GM12878 (cell line): ENCODE measurements at regions not wholly inside any gene's neighbourhood (a gene's known extent, or its start where the extent isn't known, plus 50 kb on each side); places are given as distances from the start of the nearest gene placed in this dataset.

ENCODE experiments used
- ATAC-seq: fragments of 200-7000 bp; cut with Tn5 transposase; 3 replicates; pipeline ENCODE4 v1.9.1; 2020; ENCODE audit warnings: mild to moderate bottlenecking, moderate library complexity
- BruUV-seq: library from RNA; stranded (reverse); fragments of 400-500 nt; replicated peaks from 2 replicates; lab custom pipeline; 2021; lab: Mats Ljungman, UMichigan
- CTCF ChIA-PET: fragments of 300-600 bp; sonication (Branson Sonifier 250); formaldehyde crosslinking; extraction: SDS; loops from one replicate; lab custom pipeline; 2021; ENCODE audit warnings: inconsistent platforms; lab: Yijun Ruan, JAX
- POLR2A ChIA-PET: fragments of 350-600 bp; formaldehyde crosslinking; extraction: SDS; loops from one replicate; lab custom pipeline; 2021; ENCODE audit warnings: inconsistent platforms; lab: Charles Lee
- RAD21 ChIA-PET: fragments of 300-600 bp; sonication (Branson Sonifier 250); formaldehyde crosslinking; loops from one replicate; lab custom pipeline; 2023; ENCODE audit warnings: antibody characterized with exemption; ENCODE audit not compliant: unreplicated experiment; lab: Charles Lee
- SMC1A ChIA-PET: fragments of 300-600 bp; sonication (Branson Sonifier 250); formaldehyde crosslinking; loops from one replicate; lab custom pipeline; 2023; ENCODE audit not compliant: unreplicated experiment, uncharacterized antibody; lab: Charles Lee
- DNase-seq: peaks from one replicate; pipeline ENCODE4 v3.0.0-alpha.2; 2011; ENCODE audit warnings: low read depth, low spot score
- FAIRE-seq: peaks from 3 replicates; lab custom pipeline; 2011; peaks lifted over from hg19 to GRCh38; lab: Jason Lieb, UNC
- H2AFZ ChIP-seq: 2 replicates; pipeline ENCODE4 v1.6.0; 2011; ENCODE audit warnings: low read depth, low read length, control low read depth; ENCODE audit not compliant: control insufficient read depth
- H3K27ac ChIP-seq: 2 replicates; pipeline ENCODE4 v1.5.1; 2011; ENCODE audit warnings: control low read depth; ENCODE audit not compliant: control insufficient read depth, insufficient read depth
- H3K27me3 ChIP-seq, 2 experiments: replicated peaks in 1 of 2; 2 replicates each; pipeline versions ENCODE4 v1.6.0 to v1.6.1; 2011; ENCODE audit warnings: low read length in 1 of 2; ENCODE audit not compliant: control insufficient read depth in 2 of 2, insufficient read depth in 2 of 2
- H3K36me3 ChIP-seq, 2 experiments: 2 replicates each; pipeline ENCODE4 v1.5.1; 2011; ENCODE audit warnings: low read length in 1 of 2; ENCODE audit not compliant: control insufficient read depth in 2 of 2, insufficient read depth in 2 of 2
- H3K4me1 ChIP-seq: 2 replicates; pipeline ENCODE4 v1.6.1; 2011; ENCODE audit warnings: mild to moderate bottlenecking, low read length, moderate library complexity, mixed read lengths; ENCODE audit not compliant: control insufficient read depth, insufficient read depth
- H3K4me2 ChIP-seq: 2 replicates; pipeline ENCODE4 v1.6.0; 2011; ENCODE audit warnings: control low read depth; ENCODE audit not compliant: control insufficient read depth, insufficient read depth
- H3K4me3 ChIP-seq: fragments of 200-600 bp; sonication (generic); 2 replicates; pipeline ENCODE4 v1.5.1; 2016
- H3K79me2 ChIP-seq: 2 replicates; pipeline ENCODE4 v1.6.0; 2011; ENCODE audit warnings: low read length; ENCODE audit not compliant: control insufficient read depth, insufficient read depth
- H3K9ac ChIP-seq: 2 replicates; pipeline ENCODE4 v1.8.0; 2011; ENCODE audit warnings: low read length, control low read depth, mixed read lengths; ENCODE audit not compliant: control insufficient read depth, insufficient read depth
- H3K9me3 ChIP-seq: replicated peaks from 3 replicates; pipeline ENCODE4 v1.5.1; 2011; ENCODE audit warnings: mild to moderate bottlenecking, low read length; ENCODE audit not compliant: control insufficient read depth, insufficient read depth
- H4K20me1 ChIP-seq: 2 replicates; pipeline ENCODE4 v1.6.0; 2011; ENCODE audit not compliant: control insufficient read depth, insufficient read depth
- BCL11A ChIP-seq: IDR thresholded peaks from 2 replicates; pipeline ENCODE4 v1.6.1; 2011; ENCODE audit warnings: low read depth, low read length
- BMI1 ChIP-seq: fragments of 450-650 bp; IDR thresholded peaks from 2 replicates; pipeline ENCODE4 v1.6.1; 2016; ENCODE audit warnings: mild to moderate bottlenecking, moderate library complexity, borderline replicate concordance
- CEBPB ChIP-seq, 2 experiments: fragments of 150-350 bp in 1 of 2; IDR thresholded peaks; 2 replicates each; pipeline ENCODE4 v1.6.1; 2012 to 2014; ENCODE audit warnings: low read depth in 2 of 2, low read length in 2 of 2, borderline replicate concordance in 1 of 2, inconsistent platforms in 1 of 2
- CHD2 ChIP-seq: IDR thresholded peaks from 2 replicates; pipeline ENCODE4 v1.6.1; 2011; ENCODE audit warnings: low read depth, low read length, improper control_type of control experiment, borderline replicate concordance
- FOS ChIP-seq: IDR thresholded peaks from 3 replicates; pipeline ENCODE4 v1.6.1; 2011; ENCODE audit warnings: borderline replicate concordance; ENCODE audit not compliant: insufficient read length; ENCODE audit errors: extremely low read depth
- PBX3 ChIP-seq: IDR thresholded peaks from 2 replicates; pipeline ENCODE4 v1.6.1; 2011; ENCODE audit warnings: mild to moderate bottlenecking, low read depth, low read length, moderate library complexity; ENCODE audit not compliant: insufficient replicate concordance
- POLR2AphosphoS5 ChIP-seq: IDR thresholded peaks from 2 replicates; pipeline ENCODE4 v1.6.1; 2011; ENCODE audit warnings: mild to moderate bottlenecking, low read length, inconsistent platforms
- POU2F2 ChIP-seq: IDR thresholded peaks from 3 replicates; pipeline ENCODE4 v1.6.1; 2011; ENCODE audit warnings: low read depth, mild to moderate bottlenecking, low read length, borderline replicate concordance
- PRDM15 ChIP-seq: fragments of 450-650 bp; formaldehyde crosslinking; IDR thresholded peaks from 2 replicates; pipeline ENCODE4 v1.4.0; 2020; ENCODE audit warnings: mild to moderate bottlenecking, moderate library complexity
- ZBTB11 ChIP-seq: fragments of 450-650 bp; formaldehyde crosslinking; IDR thresholded peaks from 2 replicates; pipeline ENCODE4 v1.5.0; 2022; ENCODE audit warnings: mild to moderate bottlenecking, missing genetic modification characterization
- ZBTB4 ChIP-seq: fragments of 450-650 bp; formaldehyde crosslinking; IDR thresholded peaks from 2 replicates; pipeline ENCODE4 v1.4.0; 2022; ENCODE audit warnings: mild to moderate bottlenecking, moderate library complexity
- WGBS: methylation state at CpG from one replicate; pipeline ENCODE4 v1.1.6; 2016; ENCODE audit warnings: low lambda C conversion rate; ENCODE audit not compliant: insufficient replicate concordance, insufficient coverage; ENCODE audit errors: missing lambda C conversion rate; 5-methylcytosine and 5-hydroxymethylcytosine counted together
- in situ Hi-C: fragments of 300-500 bp; cut with MboI; formaldehyde crosslinking; loops from 9 replicates; pipeline ENCODE4 v1.14.3; 2018; ENCODE audit warnings: mixed read lengths
- intact Hi-C: fragments of 100-400 bp; cut with micrococcal nuclease; formaldehyde crosslinking; loops from one replicate; pipeline ENCODE4 v1.14.2; 2022; ENCODE audit not compliant: unreplicated experiment

GRCh38 chr13:21852043-21852442 is 181.2 kb downstream of the FGF9 start (continued):
- TF ChIP-seq ZBTB4 (CRISPR knock-in tag), result no peak

- H3K27me3 ChIP-seq, result no peaks in the 10 kb centered on the region
- DNase-seq, result no peak
- 30% methylated on average over 1 of the region's 1 CpG for WGBS
- no peaks in the 10 kb centered on the region for H3K9me3 ChIP-seq
- H3K4me1 ChIP-seq, result no peaks in the 10 kb centered on the region
- in situ Hi-C loops, result no loop called here
- H2AFZ ChIP-seq, result no peak overlapping the region
- FAIRE-seq, result no peak
- no TSS peak for BruUV-seq
- RAD21 ChIA-PET, result interaction anchor here (0.5 kb wide), 1 partner anchor 76 kb away, joined by 3 read pairs; no protein-coding TSS in a partner anchor
- no peak overlapping the region for H3K9ac ChIP-seq
- POLR2A ChIA-PET, result no interaction called here
- no peaks in the 10 kb centered on the region for H4K20me1 ChIP-seq
- no peak overlapping the region for H3K4me2 ChIP-seq
- intact Hi-C loops, result no loop called here
- CTCF ChIA-PET, result no interaction called here
- SMC1A ChIA-PET, result no interaction called here
- H3K79me2 ChIP-seq, result no peaks in the 10 kb centered on the region
- H3K4me3 ChIP-seq, result no peak overlapping the region
- H3K27ac ChIP-seq, result no peak overlapping the region
- no peak for ATAC-seq
- H3K36me3 ChIP-seq, result no peaks in the 10 kb centered on the region
- no peak for TF ChIP-seq CHD2
- TF ChIP-seq POLR2AphosphoS5, result no peak
- no peak for TF ChIP-seq PBX3
- TF ChIP-seq BMI1, result no peak
- TF ChIP-seq PRDM15 (CRISPR knock-in tag), result no peak
- no peak for TF ChIP-seq ZBTB11 (CRISPR knock-in tag)
- no peak for TF ChIP-seq CEBPB (IDR thresholded peaks at IDR 0.05; ENCODE audit: borderline replicate concordance in 1 of 2, low read depth in 2 of 2, low read length in 2 of 2)
- no peak for TF ChIP-seq POU2F2
- no peak for TF ChIP-seq FOS
- TF ChIP-seq BCL11A, result no peak
Measured at GRCh38 chr13:21853779-21854178, 182.9 kb downstream of the FGF9 start.
